ENCODE measurements at regions not wholly inside any gene's neighbourhood (a gene's known extent, or its start where the extent isn't known, plus 50 kb on each side); places are given as distances from the start of the nearest gene placed in this dataset.
"Not testable (repeated sequence)": the region's sequence is repeated elsewhere in the genome, so short reads cannot be mapped to it uniquely, and the experiment has no call there.

DNA sequence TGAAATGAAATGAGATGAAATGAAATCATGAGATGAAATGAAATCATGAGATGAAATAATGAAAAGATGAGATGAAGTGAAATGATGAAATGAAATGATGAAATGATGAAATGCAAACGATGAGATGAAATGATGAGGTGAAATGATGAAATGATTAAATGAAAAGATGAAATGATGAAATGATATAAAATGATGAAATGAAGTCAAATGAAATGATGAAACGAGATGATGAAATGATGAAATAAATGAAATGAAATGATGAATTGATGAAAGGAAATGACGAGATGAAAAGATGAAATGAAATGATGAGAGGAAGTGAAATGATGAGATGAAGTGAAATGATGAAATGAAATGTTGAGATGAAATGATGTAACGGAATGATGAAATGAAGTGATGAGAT is 595.6 kb downstream of the TP53TG3F start:
- Histone ChIP-seq H3K4me3 (no peak overlapping the region), H3K27ac (no peak overlapping the region)
- TF ChIP-seq, protein P1, sequence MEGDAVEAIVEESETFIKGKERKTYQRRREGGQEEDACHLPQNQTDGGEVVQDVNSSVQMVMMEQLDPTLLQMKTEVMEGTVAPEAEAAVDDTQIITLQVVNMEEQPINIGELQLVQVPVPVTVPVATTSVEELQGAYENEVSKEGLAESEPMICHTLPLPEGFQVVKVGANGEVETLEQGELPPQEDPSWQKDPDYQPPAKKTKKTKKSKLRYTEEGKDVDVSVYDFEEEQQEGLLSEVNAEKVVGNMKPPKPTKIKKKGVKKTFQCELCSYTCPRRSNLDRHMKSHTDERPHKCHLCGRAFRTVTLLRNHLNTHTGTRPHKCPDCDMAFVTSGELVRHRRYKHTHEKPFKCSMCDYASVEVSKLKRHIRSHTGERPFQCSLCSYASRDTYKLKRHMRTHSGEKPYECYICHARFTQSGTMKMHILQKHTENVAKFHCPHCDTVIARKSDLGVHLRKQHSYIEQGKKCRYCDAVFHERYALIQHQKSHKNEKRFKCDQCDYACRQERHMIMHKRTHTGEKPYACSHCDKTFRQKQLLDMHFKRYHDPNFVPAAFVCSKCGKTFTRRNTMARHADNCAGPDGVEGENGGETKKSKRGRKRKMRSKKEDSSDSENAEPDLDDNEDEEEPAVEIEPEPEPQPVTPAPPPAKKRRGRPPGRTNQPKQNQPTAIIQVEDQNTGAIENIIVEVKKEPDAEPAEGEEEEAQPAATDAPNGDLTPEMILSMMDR (IDR thresholded peaks at IDR 0.05), result no peak
- no peak for DNase-seq (ENCODE audit: low spot score)

DNA sequence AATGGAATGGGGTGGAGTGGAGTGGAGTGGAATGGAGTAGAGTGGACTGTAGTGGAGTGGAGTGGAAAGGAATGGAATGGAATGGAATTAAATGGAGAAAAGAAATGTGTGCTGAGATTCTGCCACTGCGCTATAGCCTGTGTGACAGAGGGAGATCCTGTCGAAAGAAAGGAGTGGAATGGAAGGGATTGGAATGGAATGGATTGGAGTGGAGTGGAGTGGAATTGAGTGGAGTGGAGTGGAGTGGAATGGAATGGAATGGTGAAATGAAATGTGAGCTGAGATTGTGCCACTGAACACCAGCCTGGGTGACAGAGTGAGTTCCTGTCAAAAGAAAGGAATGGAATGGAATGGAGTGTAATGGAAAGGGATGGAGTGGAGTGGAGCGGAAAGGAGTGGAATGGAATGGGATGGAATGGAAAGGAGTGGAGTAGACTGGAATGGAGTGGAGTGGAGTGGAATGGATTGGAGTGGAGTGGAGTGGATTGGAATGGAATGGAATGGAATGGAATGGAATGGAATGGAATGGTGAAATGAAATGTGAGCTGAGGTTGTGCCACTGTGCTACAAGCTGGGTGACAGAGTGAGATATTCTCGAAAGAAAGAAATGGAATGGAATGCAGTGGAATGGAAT is 603.3 kb downstream of the TP53TG3F start:
- DNase-seq (ENCODE audit: low spot score); H3K4me3 ChIP-seq; H3K27ac ChIP-seq: not testable (repeated sequence)

DNA sequence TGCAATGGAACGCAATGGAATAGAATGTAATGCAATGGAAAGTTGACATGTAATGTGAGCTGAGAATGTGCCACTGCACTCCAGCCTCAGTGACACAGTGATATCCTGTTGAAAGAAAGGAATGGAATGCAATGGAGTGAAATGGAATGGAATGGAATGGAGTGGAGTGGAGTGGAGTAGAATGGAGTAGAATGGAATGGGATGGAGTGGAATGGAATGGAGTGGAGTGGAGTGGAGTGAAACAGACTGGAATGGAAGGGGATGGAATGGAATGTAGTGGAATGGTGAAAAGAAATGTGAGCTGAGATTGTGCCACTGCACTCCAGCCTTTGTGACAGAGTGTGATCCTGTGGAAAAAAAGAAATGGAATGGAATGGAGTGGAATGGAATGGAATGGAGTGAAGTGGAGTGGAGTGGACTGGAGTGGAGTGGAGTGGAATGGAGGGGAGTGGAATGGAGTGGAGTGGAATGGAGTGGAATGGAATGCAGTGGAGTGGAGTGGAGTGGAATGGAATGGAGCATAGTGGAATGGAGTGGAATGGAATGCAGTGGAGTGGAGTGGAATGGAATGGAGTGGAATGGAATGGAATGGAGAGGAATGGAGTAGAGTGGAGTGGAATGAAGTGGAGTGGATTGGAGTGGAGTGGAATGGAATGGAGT is 604.2 kb downstream of the TP53TG3F start:
- not testable (repeated sequence) for H3K27ac ChIP-seq; DNase-seq (ENCODE audit: low spot score); H3K4me3 ChIP-seq

DNA sequence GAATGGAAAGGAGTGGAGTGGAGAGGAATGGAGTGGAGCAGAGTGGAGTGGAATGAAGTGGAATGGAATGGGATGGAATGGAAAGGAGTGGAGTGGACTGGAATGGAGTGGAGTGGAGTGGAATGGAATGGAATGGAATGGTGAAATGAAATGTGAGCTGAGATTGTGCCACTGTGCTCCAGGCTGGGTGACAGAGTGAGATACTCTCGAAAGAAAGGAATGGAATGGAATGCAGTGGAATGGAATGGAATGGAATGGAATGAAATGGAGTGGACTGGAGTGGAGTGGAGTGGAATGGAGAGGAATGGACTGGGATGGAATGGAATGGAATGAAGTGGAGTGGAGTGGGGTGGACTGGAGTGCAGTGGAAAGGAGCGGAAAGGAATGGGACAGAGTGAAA is 605.2 kb downstream of the TP53TG3F start:
- H3K4me3 ChIP-seq; DNase-seq (ENCODE audit: low spot score); H3K27ac ChIP-seq: not testable (repeated sequence)

DNA sequence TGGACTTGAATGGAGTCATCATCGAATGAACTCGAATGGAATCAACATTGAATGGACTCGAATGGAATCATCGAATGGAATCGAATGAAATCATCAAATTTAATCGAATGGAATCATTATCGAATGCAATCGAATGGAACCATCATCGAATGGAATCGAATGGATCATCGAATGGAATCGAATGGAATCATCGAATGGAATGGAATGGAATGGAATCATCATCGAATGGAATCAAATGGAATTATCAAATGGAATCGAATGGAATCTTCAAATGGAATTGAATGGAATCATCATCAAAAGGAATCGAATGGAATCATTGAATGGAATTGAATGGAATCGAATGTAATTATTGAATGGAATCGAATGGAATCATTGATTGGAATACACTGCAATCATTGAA is 610.3 kb downstream of the TP53TG3F start:
- not testable (repeated sequence) for H3K27ac ChIP-seq; DNase-seq (ENCODE audit: low spot score); H3K4me3 ChIP-seq

DNA sequence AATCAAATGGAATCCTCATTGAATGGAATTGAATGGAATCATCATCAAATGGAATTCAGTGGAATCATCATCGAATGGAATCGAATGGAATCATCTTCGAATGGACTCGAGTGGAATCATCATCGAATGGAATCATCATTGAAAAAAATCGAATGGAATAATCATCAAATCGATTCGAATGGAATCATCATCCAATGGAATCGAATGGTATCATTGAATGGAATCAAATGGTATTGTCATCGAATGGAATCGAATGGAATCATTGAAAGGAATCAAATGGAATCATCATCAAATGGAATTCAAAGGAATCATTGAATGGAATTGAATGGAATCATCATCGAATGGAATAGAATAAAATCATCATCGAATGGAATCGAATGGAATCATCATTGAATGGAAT is 619.3 kb downstream of the TP53TG3F start:
- TF ChIP-seq, protein P1 (IDR thresholded peaks at IDR 0.05), result no peak
- no peak for DNase-seq (ENCODE audit: low spot score)
- Histone ChIP-seq H3K27ac (no peak overlapping the region), H3K4me3 (no peak overlapping the region)

DNA sequence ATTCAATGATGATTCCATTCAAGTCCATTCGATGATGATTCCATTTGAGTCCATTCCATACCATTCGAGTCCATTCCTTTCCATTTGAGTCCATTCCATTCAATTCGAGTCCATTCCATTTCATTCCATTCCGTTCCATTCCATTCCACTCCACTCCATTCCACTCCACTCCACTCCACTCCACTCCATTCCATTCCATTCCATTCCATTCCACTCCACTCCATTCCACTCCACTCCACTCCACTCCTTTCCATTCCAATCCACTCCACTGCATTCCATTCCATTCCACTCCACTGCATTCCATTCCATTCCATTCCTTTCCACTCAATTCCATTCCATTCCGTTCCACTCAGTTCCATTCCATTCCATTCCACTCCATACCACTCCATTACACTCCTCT is 625.6 kb downstream of the TP53TG3F start:
- DNase-seq (ENCODE audit: low spot score); H3K4me3 ChIP-seq; H3K27ac ChIP-seq: not testable (repeated sequence)

DNA sequence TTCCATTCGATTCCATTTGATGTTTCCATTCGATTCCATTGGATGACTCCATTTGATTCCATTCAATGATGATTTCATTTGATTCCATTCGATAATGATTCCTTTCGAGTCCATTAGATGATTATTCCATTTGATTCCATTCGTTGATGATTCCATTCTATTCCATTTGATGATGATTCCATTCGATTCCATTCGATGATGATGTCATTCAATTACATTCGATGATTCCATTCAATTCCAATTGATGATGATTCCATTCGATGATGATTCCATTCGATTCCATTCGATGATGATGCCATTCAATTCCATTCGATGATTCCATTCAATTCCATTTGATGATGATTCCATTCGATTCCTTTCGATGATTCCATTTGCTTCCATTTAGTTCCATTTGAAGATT is 635.6 kb downstream of the TP53TG3F start:
- H3K27ac ChIP-seq; H3K4me3 ChIP-seq; DNase-seq (ENCODE audit: low spot score): not testable (repeated sequence)

DNA sequence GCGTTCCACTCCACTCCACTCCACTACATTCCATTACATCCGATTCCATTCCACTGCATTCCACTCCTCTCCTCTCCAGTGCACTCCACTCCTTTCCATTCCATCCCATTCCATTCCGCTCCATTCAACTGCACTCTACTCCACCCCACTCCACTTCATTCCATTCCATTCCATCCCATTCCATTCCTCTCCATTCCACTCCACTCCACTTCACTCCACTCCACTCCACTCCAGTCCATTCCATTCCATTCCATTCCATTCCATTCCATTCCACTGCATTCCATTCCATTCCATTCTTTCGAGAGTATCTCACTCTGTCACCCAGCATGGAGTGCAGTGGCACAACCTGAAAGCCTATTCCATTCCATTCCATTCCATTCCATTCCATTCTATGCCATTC is 637.5 kb downstream of the TP53TG3F start:
- not testable (repeated sequence) for DNase-seq (ENCODE audit: low spot score); H3K4me3 ChIP-seq; H3K27ac ChIP-seq

DNA sequence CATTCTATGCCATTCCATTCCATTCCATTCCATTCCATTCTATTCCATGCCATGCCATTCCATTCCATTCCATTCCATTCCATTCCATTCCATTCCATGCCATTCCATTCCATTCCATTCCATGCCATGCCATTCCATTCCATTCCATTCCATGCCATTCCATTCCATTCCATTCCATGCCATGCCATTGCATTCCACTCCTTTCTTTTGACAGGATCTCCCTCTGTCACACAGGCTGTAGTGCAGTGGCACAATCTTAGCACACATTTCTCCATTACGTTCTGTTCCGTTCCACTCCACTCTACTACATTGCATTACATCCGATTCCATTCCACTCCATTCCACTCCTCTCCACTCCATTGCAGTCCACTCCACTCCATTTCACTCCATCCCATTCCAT is 637.9 kb downstream of the TP53TG3F start:
- not testable (repeated sequence) for H3K4me3 ChIP-seq; DNase-seq (ENCODE audit: low spot score); H3K27ac ChIP-seq

DNA sequence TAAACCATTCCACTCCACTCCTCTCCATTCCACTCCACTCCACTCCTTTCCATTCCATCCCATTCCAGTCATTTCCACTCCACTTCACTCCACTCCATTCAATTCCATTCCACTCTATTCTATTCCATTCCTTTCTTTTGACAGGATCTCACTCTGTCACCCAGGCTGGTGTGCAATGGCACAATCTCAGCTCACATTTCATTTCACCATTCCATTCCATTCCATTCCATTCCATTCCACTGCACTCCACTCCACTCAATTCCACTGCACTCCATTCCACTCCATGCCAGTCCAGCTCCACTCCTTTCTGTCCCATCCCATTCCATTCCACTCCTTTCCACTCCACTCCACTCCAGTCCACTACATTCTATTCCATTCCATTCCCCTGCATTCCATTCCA is 638.6 kb downstream of the TP53TG3F start:
- H3K4me3 ChIP-seq; DNase-seq (ENCODE audit: low spot score); H3K27ac ChIP-seq: not testable (repeated sequence)

DNA sequence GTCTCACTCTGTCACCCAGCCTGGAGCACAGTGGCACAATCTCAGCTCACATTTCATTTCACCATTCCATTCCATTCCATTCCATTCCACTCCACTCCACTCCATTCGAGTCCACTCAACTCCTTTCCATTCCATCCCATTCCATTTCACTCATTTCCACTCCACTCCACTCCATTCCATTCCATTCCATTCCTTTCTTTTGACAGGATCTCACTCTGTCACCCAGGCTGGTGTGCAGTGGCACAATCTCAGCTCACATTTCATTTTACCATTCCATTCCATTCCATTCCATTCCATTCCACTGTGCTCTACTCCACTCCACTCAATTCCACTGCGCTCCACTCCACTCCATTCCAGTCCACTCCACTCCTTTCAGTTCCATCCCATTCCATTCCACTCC is 639.6 kb downstream of the TP53TG3F start:
- H3K4me3 ChIP-seq; H3K27ac ChIP-seq; DNase-seq (ENCODE audit: low spot score): not testable (repeated sequence)

Data from coronary artery (tissue), 2 donors.